HEK293T (cell line): ENCODE measurements at regions not wholly inside any gene's neighbourhood (a gene's known extent, or its start where the extent isn't known, plus 50 kb on each side); places are given as distances from the start of the nearest gene placed in this dataset.

Experiments used
- CTBP1 ChIP-seq: fragments of 450-650 bp; IDR thresholded peaks from 2 replicates; pipeline ENCODE4 v1.6.1; 2016; ENCODE audit warnings: borderline replicate concordance
- FOXA1 ChIP-seq: fragments of 450-650 bp; IDR thresholded peaks from 2 replicates; pipeline ENCODE4 v1.6.1; 2016; ENCODE audit warnings: mild to moderate bottlenecking
- FOXM1 ChIP-seq: fragments of 450-650 bp; IDR thresholded peaks from 2 replicates; pipeline ENCODE4 v1.6.1; 2017; ENCODE audit warnings: mild to moderate bottlenecking, borderline replicate concordance

DNA sequence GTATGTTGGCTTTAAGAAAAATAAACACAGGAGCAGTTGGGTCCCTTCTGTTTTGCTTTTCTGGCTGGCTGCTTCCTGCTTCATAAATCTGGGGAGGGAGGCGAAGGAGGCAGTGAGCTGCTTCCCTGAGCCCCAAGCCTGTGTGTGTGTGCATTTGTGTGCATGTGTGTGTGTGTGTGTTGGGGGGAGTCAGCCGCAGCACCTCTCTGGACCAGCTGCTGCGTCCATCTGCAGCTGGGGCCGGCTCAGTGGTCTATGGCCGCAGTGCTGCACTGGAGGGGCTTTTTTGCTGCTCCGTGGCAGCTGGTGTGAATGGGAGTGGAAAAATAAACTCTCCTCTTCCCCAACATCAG is 192.3 kb downstream of the RNF144A start:
- TF ChIP-seq CTBP1 (no peak), FOXM1 (no peak), FOXA1 (no peak)
